SU-DHL-6 (cell line): ENCODE measurements at regions not wholly inside any gene's neighbourhood (a gene's known extent, or its start where the extent isn't known, plus 50 kb on each side); places are given as distances from the start of the nearest gene placed in this dataset.

Experiments
- CTCF ChIP-seq: fragments of 200-600 bp; sonication (generic); IDR thresholded peaks from one replicate; pipeline ENCODE4 v1.5.1; 2017; ENCODE audit warnings: antibody characterized with exemption, mild to moderate bottlenecking, low read length, moderate library complexity; ENCODE audit not compliant: insufficient read depth, poor library complexity, severe bottlenecking
- EZH2phosphoT487 ChIP-seq: fragments of 200-600 bp; sonication (generic), shearing (Covaris generic); conservative IDR thresholded peaks from 2 replicates; pipeline ENCODE4 v1.6.1; 2018; ENCODE audit warnings: mild to moderate bottlenecking, antibody characterized with exemption, low read length, moderate library complexity, mixed read lengths

DNA sequence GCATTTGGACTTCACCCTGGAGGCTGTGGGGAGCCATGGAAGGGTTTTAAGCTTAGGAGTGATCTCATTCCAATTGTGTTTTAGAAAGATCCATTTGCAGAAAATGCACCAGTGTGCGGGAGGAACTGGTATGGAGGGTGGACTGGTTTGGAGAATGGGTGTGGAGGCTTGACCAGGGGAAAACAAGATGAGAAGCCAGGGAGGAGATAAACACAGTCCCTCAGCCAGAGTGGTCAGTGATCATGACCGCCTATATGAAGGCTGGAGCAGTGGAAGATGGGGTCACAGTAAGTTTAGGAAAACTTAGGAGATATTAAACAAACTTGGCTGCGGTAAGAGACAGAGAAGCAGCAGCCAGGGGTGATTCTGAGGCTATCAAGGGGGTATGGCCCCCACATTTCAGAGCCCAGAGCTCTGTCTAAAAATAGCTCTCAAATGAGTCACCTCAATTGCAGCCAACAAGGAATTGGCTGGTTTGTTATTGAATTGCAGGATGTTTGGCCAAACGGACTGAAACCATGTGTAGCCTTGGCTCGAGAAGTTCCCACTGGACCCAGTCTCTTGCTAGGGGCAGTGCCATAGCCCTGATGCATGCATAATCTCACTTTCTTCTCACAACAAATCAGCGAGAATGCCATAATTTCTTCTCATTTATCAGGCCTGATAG, 159.9 kb upstream of the TOP1 start:
- no peak for TF ChIP-seq CTCF
- TF ChIP-seq EZH2phosphoT487: no peak
